ENCODE measurements at regions not wholly inside any gene's neighbourhood (a gene's known extent, or its start where the extent isn't known, plus 50 kb on each side); places are given as distances from the start of the nearest gene placed in this dataset.
"Not testable (repeated sequence)": the region's sequence is repeated elsewhere in the genome, so short reads cannot be mapped to it uniquely, and the experiment has no call there.

DNA sequence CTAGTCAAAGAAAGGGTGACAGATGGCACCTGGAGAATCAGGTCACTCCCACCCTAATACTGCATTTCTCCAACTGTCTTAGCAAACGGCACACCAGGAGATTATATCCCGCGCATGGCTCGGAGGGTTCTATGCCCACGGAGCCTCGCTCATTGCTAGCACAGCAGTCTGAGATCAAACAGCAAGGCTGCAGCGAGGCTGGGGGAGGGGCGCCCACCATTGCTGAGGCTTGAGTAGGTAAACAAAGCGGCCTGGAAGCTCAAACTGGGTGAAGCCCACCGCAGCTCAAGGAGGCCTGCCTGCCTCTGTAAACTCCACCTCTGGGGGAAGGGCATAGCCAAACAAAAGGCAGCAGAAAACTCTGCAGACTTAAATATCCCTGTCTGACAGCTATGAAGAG lies 268.1 kb upstream of the GRM3 start:
- not testable (repeated sequence) for DNase-seq (ENCODE audit: low read depth in 2 of 3, low spot score in 2 of 3)

DNA sequence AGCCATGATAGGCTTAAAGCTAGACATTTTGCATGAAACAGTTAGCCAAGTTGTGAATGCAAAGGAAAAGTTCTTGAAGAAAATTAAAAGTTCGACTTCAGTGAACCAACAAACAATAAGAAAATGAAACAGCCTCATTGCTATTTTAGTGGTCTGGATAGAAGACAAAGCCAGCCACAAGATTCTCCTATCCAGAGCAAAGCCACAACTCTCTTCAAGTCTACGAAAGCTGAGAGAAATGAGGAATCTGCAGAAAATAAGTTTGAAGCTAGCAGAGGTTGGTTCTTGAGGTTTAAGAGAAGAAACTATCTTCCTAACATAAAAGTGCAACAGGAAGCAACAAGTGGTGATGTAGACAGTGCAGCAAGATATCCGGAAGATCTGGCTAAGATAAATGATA lies 271.4 kb upstream of the GRM3 start:
- DNase-seq (ENCODE audit: low read depth in 2 of 3, low spot score in 2 of 3) = no peak

DNA sequence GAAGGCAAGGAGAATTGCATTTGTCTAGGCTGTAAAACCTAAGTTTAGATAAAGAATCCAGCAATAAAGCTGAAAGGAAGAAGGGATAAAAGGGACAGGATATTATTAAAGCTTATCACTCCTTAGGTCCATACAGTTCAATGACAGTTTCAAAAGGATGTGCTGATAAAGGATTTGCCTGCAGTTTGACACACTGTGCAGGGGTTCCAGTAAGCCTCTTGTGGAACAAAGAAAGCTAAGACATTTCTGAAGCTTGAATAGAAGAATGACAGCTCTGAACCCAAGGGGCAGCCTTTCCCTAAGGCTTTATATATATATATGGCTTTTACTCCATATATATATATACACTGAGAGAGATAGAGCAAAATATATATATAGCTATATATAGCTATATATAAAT lies 276.8 kb upstream of the GRM3 start:
- DNase-seq (ENCODE audit: low read depth in 2 of 3, low spot score in 2 of 3) = no peak

GRCh38 chr7:86340407-86340806 lies 303.3 kb upstream of the GRM3 start:
- DNase-seq (ENCODE audit: low read depth in 2 of 3, low spot score in 2 of 3) = not testable (repeated sequence)

DNA sequence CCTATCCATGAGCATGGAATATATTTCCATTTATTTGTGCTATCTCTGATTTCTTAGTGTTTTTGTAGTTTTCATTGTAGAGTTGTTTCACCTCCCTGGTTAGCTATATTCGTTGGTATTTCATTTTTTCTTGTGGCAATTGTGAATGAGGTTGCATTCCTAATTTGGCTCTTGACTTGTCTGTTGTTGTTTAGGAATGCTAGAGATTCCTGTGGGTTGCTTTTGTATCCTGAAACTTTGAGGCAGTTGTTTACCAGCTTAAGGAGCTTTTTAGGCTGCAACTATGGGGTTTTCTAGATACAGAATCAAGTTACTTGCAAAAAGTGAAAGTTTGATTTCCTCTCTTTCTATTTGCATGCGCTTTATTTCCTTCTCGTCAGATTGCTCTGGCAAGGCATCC lies 304.7 kb upstream of the GRM3 start:
- DNase-seq (ENCODE audit: low read depth in 2 of 3, low spot score in 2 of 3) = no peak

- DNase-seq (ENCODE audit: low read depth in 2 of 3, low spot score in 2 of 3) = no peak
Measured at GRCh38 chr7:86328801-86329433, 314.8 kb upstream of the GRM3 start.

DNA sequence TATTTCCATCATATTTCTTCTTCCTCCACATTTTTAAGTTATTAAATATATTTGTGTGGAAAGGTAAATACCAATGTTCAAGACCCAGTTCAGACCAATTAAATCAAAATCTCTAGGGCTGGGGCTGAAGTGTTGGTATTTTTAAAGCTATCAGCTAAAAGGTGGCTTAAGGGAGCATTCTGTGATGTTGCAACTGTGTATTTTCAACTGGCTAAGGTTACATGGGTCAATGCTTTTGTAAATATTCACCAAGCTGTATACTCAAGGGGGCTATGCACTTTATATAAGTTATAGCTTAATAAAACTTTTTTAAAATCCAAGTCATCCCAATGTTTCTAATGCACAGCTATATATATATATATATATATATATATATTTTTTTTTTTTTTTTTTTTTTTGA lies 316.9 kb upstream of the GRM3 start:
- no peak for DNase-seq (ENCODE audit: low read depth in 2 of 3, low spot score in 2 of 3)

- DNase-seq (ENCODE audit: low read depth in 2 of 3, low spot score in 2 of 3) = no peak
Measured at GRCh38 chr7:86320889-86321288, 322.8 kb upstream of the GRM3 start.

DNA sequence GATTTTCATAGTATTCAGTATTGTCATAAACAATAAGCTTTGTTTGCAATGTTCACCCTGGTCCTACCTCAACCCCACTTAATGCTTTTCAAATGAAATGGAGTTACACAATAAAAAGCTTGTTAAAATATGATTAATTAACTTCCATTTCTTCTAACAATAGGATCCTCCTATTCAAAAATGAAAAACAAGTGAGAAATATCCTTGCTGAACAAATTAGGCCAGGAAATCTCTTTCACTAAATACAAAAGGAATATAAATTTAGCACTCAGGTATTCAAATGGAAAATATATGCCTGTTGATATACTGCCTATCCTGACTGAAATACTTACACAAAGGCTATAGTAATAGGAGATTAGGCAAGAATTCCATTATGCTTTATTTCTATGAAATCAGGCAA lies 323.4 kb upstream of the GRM3 start:
- DNase-seq (ENCODE audit: low read depth in 2 of 3, low spot score in 2 of 3) = no peak

- DNase-seq (ENCODE audit: low read depth in 2 of 3, low spot score in 2 of 3) = no peak
Measured at GRCh38 chr7:86313842-86314241, 329.9 kb upstream of the GRM3 start.

GRCh38 chr7:86301301-86301700 lies 342.4 kb upstream of the GRM3 start:
- no peak for DNase-seq (ENCODE audit: low read depth in 2 of 3, low spot score in 2 of 3)

DNA sequence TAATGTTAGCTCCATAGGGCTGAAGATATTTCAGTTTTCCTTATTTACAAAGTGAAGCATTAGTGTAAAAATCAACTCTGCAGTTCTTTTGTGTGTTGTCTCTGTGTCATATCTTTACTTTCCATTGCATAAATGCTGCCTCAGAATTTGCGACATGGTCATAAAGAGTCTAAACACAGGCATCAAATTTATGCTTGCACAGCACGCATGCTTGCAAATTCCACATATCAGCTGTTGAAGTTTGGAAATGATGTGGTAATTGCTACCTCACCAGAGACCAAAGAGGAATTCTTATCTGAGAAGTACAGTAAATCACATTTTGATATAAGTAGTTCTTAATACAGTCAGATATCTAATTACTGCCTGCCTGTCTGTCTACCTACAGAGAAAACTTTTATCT lies 348.2 kb upstream of the GRM3 start:
- no peak for DNase-seq (ENCODE audit: low read depth in 2 of 3, low spot score in 2 of 3)

- DNase-seq (ENCODE audit: low read depth in 2 of 3, low spot score in 2 of 3) = no peak
Measured at GRCh38 chr7:86282014-86282682, 361.6 kb upstream of the GRM3 start.

DNA sequence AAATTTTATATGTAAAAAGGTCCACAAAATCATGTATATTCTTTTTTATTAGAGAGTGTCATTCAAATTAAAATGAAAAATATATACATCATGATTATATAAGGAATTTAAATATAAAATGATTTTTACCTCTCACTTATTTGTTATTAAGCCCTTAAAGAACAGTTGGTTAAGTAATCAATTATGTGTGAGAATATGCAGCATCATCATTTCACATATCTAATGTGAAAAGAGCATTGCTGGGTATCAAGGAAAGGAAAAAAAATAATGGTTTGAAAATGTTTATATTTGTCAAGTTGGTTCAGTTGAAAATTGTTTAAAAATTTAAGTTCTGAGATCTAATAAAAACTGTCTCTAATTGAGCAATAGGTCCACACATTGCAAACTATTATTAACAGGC lies 363.6 kb upstream of the GRM3 start:
- no peak for DNase-seq (ENCODE audit: low read depth in 2 of 3, low spot score in 2 of 3)

DNA sequence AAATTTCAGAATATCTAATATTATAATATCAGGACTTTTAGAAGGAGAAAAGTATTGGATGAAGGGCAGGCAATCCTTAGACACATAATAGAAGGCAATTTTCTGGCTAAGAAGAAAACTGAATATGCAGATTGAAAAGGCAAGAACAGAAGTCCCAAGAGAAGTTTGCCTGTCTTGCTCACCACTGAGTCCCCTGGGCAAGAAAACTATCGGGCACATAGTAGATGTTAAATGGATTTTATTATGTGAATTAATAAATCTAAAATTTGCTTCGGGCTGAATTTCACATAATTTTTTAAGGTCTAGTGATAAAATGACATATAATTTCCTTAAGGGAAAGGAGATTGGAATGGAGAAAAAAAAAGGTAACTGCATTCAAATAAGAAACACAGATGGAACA lies 380.9 kb upstream of the GRM3 start:
- no peak for DNase-seq (ENCODE audit: low read depth in 2 of 3, low spot score in 2 of 3)

DNA sequence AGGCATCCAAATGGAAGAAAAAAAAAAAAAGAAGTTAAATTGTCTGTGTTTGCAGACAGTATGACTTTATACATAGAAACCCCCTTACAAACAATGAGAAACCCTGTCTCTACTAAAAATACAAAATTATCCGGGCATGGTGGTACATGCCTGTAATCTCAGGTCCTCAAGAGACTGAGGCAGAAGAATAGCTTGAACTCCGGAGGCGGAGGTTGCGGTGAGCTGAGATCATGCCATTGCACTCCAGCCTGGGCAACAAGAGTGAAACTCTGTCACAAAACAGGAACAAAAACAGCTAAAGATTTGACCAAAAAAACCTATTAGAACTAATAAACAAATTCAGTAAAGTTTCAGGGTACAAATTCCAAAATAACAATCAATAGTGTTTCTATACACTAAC lies 385.8 kb upstream of the GRM3 start:
- no peak for DNase-seq (ENCODE audit: low read depth in 2 of 3, low spot score in 2 of 3)

GRCh38 chr7:86252406-86252805 lies 391.3 kb upstream of the GRM3 start:
- no peak for DNase-seq (ENCODE audit: low read depth in 2 of 3, low spot score in 2 of 3)

DNA sequence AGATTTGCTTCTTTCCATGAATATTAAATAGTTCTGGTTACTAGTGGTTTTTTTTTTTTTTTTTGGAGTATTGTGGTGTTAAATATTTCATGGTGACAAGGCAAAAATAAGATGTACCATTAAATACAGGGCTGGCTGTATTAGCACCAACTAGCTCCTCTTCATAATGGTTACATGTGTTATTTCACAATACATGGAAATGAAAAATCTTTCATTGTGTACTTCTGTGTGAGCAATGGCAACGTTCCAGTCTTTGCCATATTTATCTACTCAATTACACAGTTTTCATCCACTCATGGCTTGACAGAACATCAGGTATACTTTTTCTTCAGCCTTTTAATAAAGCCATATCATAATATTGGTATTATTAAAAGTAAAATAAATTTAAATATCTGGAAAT lies 394.7 kb upstream of the GRM3 start:
- no peak for DNase-seq (ENCODE audit: low read depth in 2 of 3, low spot score in 2 of 3)

DNA sequence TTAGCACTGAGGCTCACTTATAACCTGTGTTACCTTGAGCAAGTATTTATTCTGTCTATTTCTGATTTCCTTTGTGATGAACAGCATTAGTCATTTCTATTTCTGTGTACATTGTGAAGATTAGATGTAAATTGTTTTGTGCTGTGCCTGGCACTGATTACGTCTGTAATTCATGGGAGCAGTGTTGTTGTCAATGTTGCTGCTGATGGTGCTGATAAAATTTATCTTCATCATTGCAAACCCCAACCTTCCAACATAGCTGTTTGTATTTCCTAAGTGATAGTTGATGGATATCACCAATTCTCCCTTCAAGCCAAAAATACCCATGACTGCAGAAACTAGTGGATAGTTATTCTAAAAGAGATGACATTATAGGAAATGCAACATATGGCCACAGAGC lies 400.5 kb upstream of the GRM3 start:
- no peak for DNase-seq (ENCODE audit: low read depth in 2 of 3, low spot score in 2 of 3)

- DNase-seq (ENCODE audit: low read depth in 2 of 3, low spot score in 2 of 3) = no peak
Measured at GRCh38 chr7:86226191-86226590, 417.5 kb upstream of the GRM3 start.

- DNase-seq (ENCODE audit: low read depth in 2 of 3, low spot score in 2 of 3) = no peak
Measured at GRCh38 chr7:86222806-86223205, 420.9 kb upstream of the GRM3 start.

GRCh38 chr7:86214734-86215133 lies 429.0 kb upstream of the GRM3 start:
- no peak for DNase-seq (ENCODE audit: low read depth in 2 of 3, low spot score in 2 of 3)

- no peak for DNase-seq (ENCODE audit: low read depth in 2 of 3, low spot score in 2 of 3)
Measured at GRCh38 chr7:86212976-86213375, 430.7 kb upstream of the GRM3 start.
